ENCODE measurements at regions not wholly inside any gene's neighbourhood (a gene's known extent, or its start where the extent isn't known, plus 50 kb on each side); places are given as distances from the start of the nearest gene placed in this dataset.

GRCh38 chr17:73759734-73760438, 115.6 kb upstream of the SDK2 start:
- no peaks in the 10 kb centered on the region for H3K36me3 ChIP-seq (ENCODE audit: control insufficient read depth in 1 of 2, insufficient read depth in 2 of 2, low read depth in 1 of 2, low read length in 2 of 2)
- no peak overlapping the region for H3K18ac ChIP-seq (ENCODE audit: low read depth in 1 of 2, low read length in 2 of 2)
- H2BK120ac ChIP-seq (ENCODE audit: low read depth, low read length): no peak overlapping the region
- H3K23ac ChIP-seq (ENCODE audit: low read length in 2 of 2): no peak overlapping the region
- H3K14ac ChIP-seq (ENCODE audit: low read length in 2 of 2): no peak overlapping the region
- no peak overlapping the region for H3K4me3 ChIP-seq (ENCODE audit: insufficient read depth in 1 of 2, low read depth in 1 of 2, low read length in 2 of 2)
- H2BK12ac ChIP-seq (ENCODE audit: low read length in 2 of 2): no peak overlapping the region
- no peaks in the 10 kb centered on the region for H3K79me1 ChIP-seq (replicated peaks; ENCODE audit: low read length, poor library complexity, severe bottlenecking)
- H3K27ac ChIP-seq (ENCODE audit: low read length, poor library complexity, severe bottlenecking): no peak overlapping the region
- peaks cover 0 to 78% of the 10 kb centered on the region in 2 experiments for H3K27me3 ChIP-seq (ENCODE audit: control insufficient read depth in 1 of 2, insufficient read depth in 1 of 2, low read length in 2 of 2)
- H2AK5ac ChIP-seq (ENCODE audit: low read length, severe bottlenecking): no peak overlapping the region
- H2AFZ ChIP-seq (ENCODE audit: low read depth, low read length): no peak overlapping the region
- H3K4me2 ChIP-seq (ENCODE audit: low read length, poor library complexity, severe bottlenecking): no peak overlapping the region
- H2BK5ac ChIP-seq (ENCODE audit: low read depth, low read length, poor library complexity, severe bottlenecking): no peak overlapping the region
- no peak overlapping the region for H2BK15ac ChIP-seq (ENCODE audit: low read depth, poor library complexity, severe bottlenecking)
- no peaks in the 10 kb centered on the region for H3K4me1 ChIP-seq (ENCODE audit: control insufficient read depth, insufficient read depth, low read depth, low read length)
- no peak overlapping the region for H3K4ac ChIP-seq (ENCODE audit: low read depth in 1 of 2, low read length in 2 of 2)
- no peak overlapping the region for H4K8ac ChIP-seq (ENCODE audit: low read length)
- WGBS: 62% methylated on average over 18 of the region's 18 CpGs
- H4K91ac ChIP-seq (ENCODE audit: low read length): no peak overlapping the region
- H3K9me3 ChIP-seq (ENCODE audit: control insufficient read depth, low read length): no peaks in the 10 kb centered on the region
- DNase-seq: no peak
- H3K9ac ChIP-seq (ENCODE audit: low read length): no peak overlapping the region

- Histone ChIP-seq H3K4me2 (ENCODE audit: low read length, poor library complexity, severe bottlenecking) (no peak overlapping the region), H3K27ac (ENCODE audit: low read length, poor library complexity, severe bottlenecking) (no peak overlapping the region), H3K27me3 (ENCODE audit: control insufficient read depth in 1 of 2, insufficient read depth in 1 of 2, low read length in 2 of 2) (peaks cover 0 to 78% of the 10 kb centered on the region in 2 experiments), H2BK120ac (ENCODE audit: low read depth, low read length) (no peak overlapping the region), H2BK15ac (ENCODE audit: low read depth, poor library complexity, severe bottlenecking) (no peak overlapping the region), H3K9ac (ENCODE audit: low read length) (no peak overlapping the region), H3K36me3 (ENCODE audit: control insufficient read depth in 1 of 2, insufficient read depth in 2 of 2, low read depth in 1 of 2, low read length in 2 of 2) (no peaks in the 10 kb centered on the region), H3K9me3 (ENCODE audit: control insufficient read depth, low read length) (no peaks in the 10 kb centered on the region), H2BK5ac (ENCODE audit: low read depth, low read length, poor library complexity, severe bottlenecking) (no peak overlapping the region), H3K18ac (ENCODE audit: low read depth in 1 of 2, low read length in 2 of 2) (no peak overlapping the region), H3K14ac (ENCODE audit: low read length in 2 of 2) (no peak overlapping the region), H4K91ac (ENCODE audit: low read length) (no peak overlapping the region), H4K8ac (ENCODE audit: low read length) (no peak overlapping the region), H3K23ac (ENCODE audit: low read length in 2 of 2) (no peak overlapping the region), H2AK5ac (ENCODE audit: low read length, severe bottlenecking) (no peak overlapping the region), H3K4me1 (ENCODE audit: control insufficient read depth, insufficient read depth, low read depth, low read length) (no peaks in the 10 kb centered on the region), H3K79me1 (replicated peaks; ENCODE audit: low read length, poor library complexity, severe bottlenecking) (no peaks in the 10 kb centered on the region), H2BK12ac (ENCODE audit: low read length in 2 of 2) (no peak overlapping the region), H3K4ac (ENCODE audit: low read depth in 1 of 2, low read length in 2 of 2) (no peak overlapping the region), H3K4me3 (ENCODE audit: insufficient read depth in 1 of 2, low read depth in 1 of 2, low read length in 2 of 2) (no peak overlapping the region), H2AFZ (ENCODE audit: low read depth, low read length) (no peak overlapping the region)
- no peak for DNase-seq
- 51% methylated on average over 3 of the region's 5 CpGs for WGBS
Observed at GRCh38 chr17:73760439-73760758, 116.2 kb upstream of the SDK2 start.

GRCh38 chr17:73765824-73766563, 121.7 kb upstream of the SDK2 start:
- H3K4me1 ChIP-seq (ENCODE audit: control insufficient read depth, insufficient read depth, low read depth, low read length): peaks cover 1% of the 10 kb centered on the region
- no peak overlapping the region for H2BK120ac ChIP-seq (ENCODE audit: low read depth, low read length)
- H3K23ac ChIP-seq (ENCODE audit: low read length in 2 of 2): no peak overlapping the region
- H3K4me2 ChIP-seq (ENCODE audit: low read length, poor library complexity, severe bottlenecking): no peak overlapping the region
- H3K4ac ChIP-seq (ENCODE audit: low read depth in 1 of 2, low read length in 2 of 2): no peak overlapping the region
- H3K18ac ChIP-seq (ENCODE audit: low read depth in 1 of 2, low read length in 2 of 2): no peak overlapping the region
- 81% methylated on average over 16 of the region's 17 CpGs for WGBS
- H3K9ac ChIP-seq (ENCODE audit: low read length): no peak overlapping the region
- H2BK5ac ChIP-seq (ENCODE audit: low read depth, low read length, poor library complexity, severe bottlenecking): no peak overlapping the region
- H2AFZ ChIP-seq (ENCODE audit: low read depth, low read length): no peak overlapping the region
- no peaks in the 10 kb centered on the region for H3K79me1 ChIP-seq (replicated peaks; ENCODE audit: low read length, poor library complexity, severe bottlenecking)
- no peak overlapping the region for H3K14ac ChIP-seq (ENCODE audit: low read length in 2 of 2)
- H3K27ac ChIP-seq (ENCODE audit: low read length, poor library complexity, severe bottlenecking): no peak overlapping the region
- H3K9me3 ChIP-seq (ENCODE audit: control insufficient read depth, low read length): no peaks in the 10 kb centered on the region
- H3K36me3 ChIP-seq (ENCODE audit: control insufficient read depth in 1 of 2, insufficient read depth in 2 of 2, low read depth in 1 of 2, low read length in 2 of 2): no peaks in the 10 kb centered on the region
- H3K4me3 ChIP-seq (ENCODE audit: insufficient read depth in 1 of 2, low read depth in 1 of 2, low read length in 2 of 2): no peak overlapping the region
- H3K27me3 ChIP-seq (ENCODE audit: control insufficient read depth in 1 of 2, insufficient read depth in 1 of 2, low read length in 2 of 2): peaks cover 4 to 72% of the 10 kb centered on the region in 2 experiments
- H2AK5ac ChIP-seq (ENCODE audit: low read length, severe bottlenecking): no peak overlapping the region
- DNase-seq: no peak
- H2BK15ac ChIP-seq (ENCODE audit: low read depth, poor library complexity, severe bottlenecking): no peak overlapping the region
- H2BK12ac ChIP-seq (ENCODE audit: low read length in 2 of 2): no peak overlapping the region
- no peak overlapping the region for H4K8ac ChIP-seq (ENCODE audit: low read length)
- no peak overlapping the region for H4K91ac ChIP-seq (ENCODE audit: low read length)

- Histone ChIP-seq H2BK5ac (ENCODE audit: low read depth, low read length, poor library complexity, severe bottlenecking) (no peak overlapping the region), H3K4me1 (ENCODE audit: control insufficient read depth, insufficient read depth, low read depth, low read length) (peaks cover 1% of the 10 kb centered on the region), H3K9me3 (ENCODE audit: control insufficient read depth, low read length) (no peaks in the 10 kb centered on the region), H3K23ac (ENCODE audit: low read length in 2 of 2) (no peak overlapping the region), H3K4me2 (ENCODE audit: low read length, poor library complexity, severe bottlenecking) (no peak overlapping the region), H2AFZ (ENCODE audit: low read depth, low read length) (no peak overlapping the region), H3K27me3 (ENCODE audit: control insufficient read depth in 1 of 2, insufficient read depth in 1 of 2, low read length in 2 of 2) (peaks cover 4 to 76% of the 10 kb centered on the region in 2 experiments), H2AK5ac (ENCODE audit: low read length, severe bottlenecking) (no peak overlapping the region), H3K18ac (ENCODE audit: low read depth in 1 of 2, low read length in 2 of 2) (no peak overlapping the region), H3K36me3 (ENCODE audit: control insufficient read depth in 1 of 2, insufficient read depth in 2 of 2, low read depth in 1 of 2, low read length in 2 of 2) (no peaks in the 10 kb centered on the region), H4K91ac (ENCODE audit: low read length) (no peak overlapping the region), H3K14ac (ENCODE audit: low read length in 2 of 2) (no peak overlapping the region), H3K4ac (ENCODE audit: low read depth in 1 of 2, low read length in 2 of 2) (no peak overlapping the region), H2BK120ac (ENCODE audit: low read depth, low read length) (no peak overlapping the region), H4K8ac (ENCODE audit: low read length) (no peak overlapping the region), H3K4me3 (ENCODE audit: insufficient read depth in 1 of 2, low read depth in 1 of 2, low read length in 2 of 2) (no peak overlapping the region), H2BK15ac (ENCODE audit: low read depth, poor library complexity, severe bottlenecking) (no peak overlapping the region), H3K9ac (ENCODE audit: low read length) (no peak overlapping the region), H3K27ac (ENCODE audit: low read length, poor library complexity, severe bottlenecking) (no peak overlapping the region), H2BK12ac (ENCODE audit: low read length in 2 of 2) (no peak overlapping the region), H3K79me1 (replicated peaks; ENCODE audit: low read length, poor library complexity, severe bottlenecking) (no peaks in the 10 kb centered on the region)
- DNase-seq: no peak
- WGBS: 75% methylated on average over 5 of the region's 7 CpGs
Observed at GRCh38 chr17:73767696-73768095, 123.5 kb upstream of the SDK2 start.

Measured in mesenchymal stem cell (in vitro differentiated cells and primary cell).